H1 (cell line): ENCODE measurements at regions not wholly inside any gene's neighbourhood (a gene's known extent, or its start where the extent isn't known, plus 50 kb on each side); places are given as distances from the start of the nearest gene placed in this dataset.

Source experiments
- CTCF ChIA-PET: fragments of 300-600 bp; sonication (Branson Sonifier 250); formaldehyde crosslinking; loops from one replicate; lab custom pipeline; 2021; ENCODE audit not compliant: partially characterized antibody; lab: Charles Lee
- POLR2A ChIA-PET: fragments of 300-600 bp; sonication (Branson Sonifier 250); formaldehyde crosslinking; loops from one replicate; lab custom pipeline; 2021; ENCODE audit warnings: inconsistent platforms; ENCODE audit not compliant: partially characterized antibody; lab: Charles Lee
- DNase-seq, 2 experiments: peaks; one replicate each; pipeline versions ENCODE4 v3.0.0 to v3.0.0-alpha.2; 2010 to 2022; ENCODE audit warnings: low spot score in 2 of 2, low read depth in 1 of 2, mixed read lengths in 1 of 2
- FAIRE-seq: peaks from 2 replicates; lab custom pipeline; 2011; peaks lifted over from hg19 to GRCh38; lab: Jason Lieb, UNC
- H2AFZ ChIP-seq: 2 replicates; pipeline ENCODE4 v1.8.1; 2012; ENCODE audit warnings: low read length, inconsistent platforms
- H2AK5ac ChIP-seq: 2 replicates; pipeline ENCODE4 v1.6.1; 2013; ENCODE audit warnings: low read depth, low read length
- H2BK120ac ChIP-seq: replicated peaks from 2 replicates; pipeline ENCODE3; 2013; ENCODE audit warnings: low read depth, low read length, inconsistent platforms
- H2BK12ac ChIP-seq: 2 replicates; pipeline ENCODE4 v1.6.1; 2013; ENCODE audit warnings: low read depth, low read length
- H2BK15ac ChIP-seq: 2 replicates; pipeline ENCODE4 v1.6.1; 2013; ENCODE audit warnings: low read length
- H2BK20ac ChIP-seq: 2 replicates; pipeline ENCODE4 v1.6.1; 2013; ENCODE audit warnings: low read length
- H2BK5ac ChIP-seq: 2 replicates; pipeline ENCODE4 v1.6.1; 2013; ENCODE audit warnings: low read depth, low read length
- H3K14ac ChIP-seq: 2 replicates; pipeline ENCODE4 v1.6.1; 2013; ENCODE audit warnings: inconsistent platforms; ENCODE audit not compliant: insufficient read length
- H3K18ac ChIP-seq: 2 replicates; pipeline ENCODE4 v1.6.1; 2013; ENCODE audit warnings: low read length; ENCODE audit errors: extremely low read depth
- H3K23ac ChIP-seq: 2 replicates; pipeline ENCODE4 v1.6.1; 2013; ENCODE audit warnings: inconsistent platforms; ENCODE audit not compliant: insufficient read length
- H3K23me2 ChIP-seq: 2 replicates; pipeline ENCODE4 v1.6.1; 2013; ENCODE audit warnings: low read depth, low read length
- H3K27ac ChIP-seq: 2 replicates; pipeline ENCODE4 v1.6.1; 2011; ENCODE audit warnings: low read depth, low read length, inconsistent platforms
- H3K27me3 ChIP-seq, 4 experiments: replicated peaks in 1 of 4; 1 replicate in 1 of 4; 2 replicates in 3 of 4; pipeline versions ENCODE4 v1.6.1 to v1.8.1; 2011 to 2013; ENCODE audit warnings: low read length in 3 of 4, mild to moderate bottlenecking in 3 of 4, inconsistent platforms in 2 of 4, mixed read lengths in 2 of 4, moderate library complexity in 1 of 4; ENCODE audit not compliant: control insufficient read depth in 3 of 4, insufficient read depth in 3 of 4; ENCODE audit errors: extremely low read depth in 1 of 4
- H3K36me3 ChIP-seq, 4 experiments: 2 replicates each; pipeline versions ENCODE4 v1.6.1 to v1.8.1; 2011 to 2013; ENCODE audit warnings: mild to moderate bottlenecking in 4 of 4, low read length in 3 of 4, moderate library complexity in 2 of 4, control low read depth in 1 of 4, inconsistent platforms in 1 of 4; ENCODE audit not compliant: insufficient read depth in 4 of 4, control insufficient read depth in 2 of 4
- H3K4ac ChIP-seq: replicated peaks from 2 replicates; pipeline ENCODE3; 2013; ENCODE audit warnings: low read length, low read depth, mixed read lengths, inconsistent platforms; ENCODE audit not compliant: insufficient read length
- H3K4me1 ChIP-seq, 4 experiments: replicated peaks in 1 of 4; 1 replicate in 1 of 4; 2 replicates in 3 of 4; pipeline versions ENCODE4 v1.6.1 to v1.8.1; 2011 to 2013; ENCODE audit warnings: low read length in 3 of 4, inconsistent platforms in 2 of 4, mixed read lengths in 1 of 4; ENCODE audit not compliant: insufficient read depth in 4 of 4, control insufficient read depth in 3 of 4
- H3K4me2 ChIP-seq, 2 experiments: 2 replicates each; pipeline versions ENCODE4 v1.6.1 to v1.8.1; 2011 to 2013; ENCODE audit warnings: low read depth in 2 of 2, low read length in 2 of 2, control low read depth in 1 of 2, inconsistent platforms in 1 of 2, mild to moderate bottlenecking in 1 of 2; ENCODE audit not compliant: insufficient read depth in 1 of 2
- H3K4me3 ChIP-seq, 4 experiments: fragments of 200-600, 300-600 bp in 1 of 4; sonication (generic), shearing (Covaris generic), sonication (Bioruptor Twin) in 1 of 4; 2 replicates each; pipeline versions ENCODE4 v1.5.1 to v1.8.1; 2011 to 2016; ENCODE audit warnings: low read length in 4 of 4, low read depth in 3 of 4, control low read depth in 2 of 4, inconsistent platforms in 2 of 4, mild to moderate bottlenecking in 2 of 4, mixed read lengths in 1 of 4, moderate library complexity in 1 of 4; ENCODE audit not compliant: insufficient read depth in 2 of 4; ENCODE audit errors: extremely low read depth in 1 of 4
- H3K56ac ChIP-seq: replicated peaks from 2 replicates; pipeline ENCODE3; 2013; ENCODE audit warnings: low read depth, mild to moderate bottlenecking, mixed read lengths, low read length, inconsistent platforms; ENCODE audit not compliant: insufficient read length
- H3K79me1 ChIP-seq: 2 replicates; pipeline ENCODE4 v1.6.1; 2013; ENCODE audit warnings: low read depth, low read length, control low read depth
- H3K79me2 ChIP-seq, 2 experiments: 2 replicates each; pipeline versions ENCODE4 v1.6.1 to v1.8.1; 2012 to 2013; ENCODE audit warnings: low read length in 2 of 2, mild to moderate bottlenecking in 2 of 2, inconsistent platforms in 1 of 2; ENCODE audit not compliant: insufficient read depth in 2 of 2, control insufficient read depth in 1 of 2
- H3K9ac ChIP-seq, 4 experiments: replicated peaks in 1 of 4; 1 replicate in 1 of 4; 2 replicates in 3 of 4; pipeline versions ENCODE4 v1.6.1 to v1.8.1; 2011 to 2013; ENCODE audit warnings: low read depth in 3 of 4, low read length in 3 of 4, control low read depth in 2 of 4, mild to moderate bottlenecking in 2 of 4, moderate library complexity in 2 of 4, inconsistent platforms in 1 of 4; ENCODE audit errors: extremely low read depth in 1 of 4
- H3K9me3 ChIP-seq, 2 experiments: 2 replicates each; pipeline versions ENCODE4 v1.6.1 to v1.8.1; 2012 to 2013; ENCODE audit warnings: mild to moderate bottlenecking in 2 of 2, moderate library complexity in 2 of 2, control low read depth in 1 of 2, inconsistent platforms in 1 of 2, low read depth in 1 of 2, low read length in 1 of 2, mixed read lengths in 1 of 2; ENCODE audit not compliant: insufficient read depth in 2 of 2
- H4K20me1 ChIP-seq, 2 experiments: replicated peaks in 1 of 2; 2 replicates each; pipeline versions ENCODE3 to v1.8.1; 2011 to 2013; ENCODE audit warnings: inconsistent platforms in 2 of 2, low read length in 2 of 2, mild to moderate bottlenecking in 1 of 2; ENCODE audit not compliant: insufficient read depth in 2 of 2, control insufficient read depth in 1 of 2
- H4K5ac ChIP-seq: 2 replicates; pipeline ENCODE4 v1.6.1; 2013; ENCODE audit warnings: low read length, low read depth, mixed read lengths, inconsistent platforms; ENCODE audit not compliant: insufficient read length
- H4K8ac ChIP-seq: 2 replicates; pipeline ENCODE4 v1.8.0; 2013; ENCODE audit warnings: mild to moderate bottlenecking, moderate library complexity, low read length, inconsistent platforms; ENCODE audit not compliant: insufficient read depth; ENCODE audit errors: extremely low read depth
- H4K91ac ChIP-seq: replicated peaks from 2 replicates; pipeline ENCODE3; 2013; ENCODE audit warnings: low read length, mixed read lengths, inconsistent platforms; ENCODE audit not compliant: insufficient read length
- ATF2 ChIP-seq: IDR thresholded peaks from 2 replicates; pipeline ENCODE4 v1.6.1; 2012; ENCODE audit warnings: low read length, inconsistent platforms
- CEBPB ChIP-seq: IDR thresholded peaks from 2 replicates; pipeline ENCODE4 v1.6.1; 2012; ENCODE audit warnings: low read depth, low read length
- CREB1 ChIP-seq: IDR thresholded peaks from 2 replicates; pipeline ENCODE4 v1.6.1; 2012; ENCODE audit warnings: inconsistent platforms
- EZH2 ChIP-seq: fragments of 200-600 bp; sonication (generic); IDR thresholded peaks from 2 replicates; pipeline ENCODE4 v1.7.1; 2012; ENCODE audit warnings: low read depth, mild to moderate bottlenecking, moderate library complexity, low read length, inconsistent platforms; ENCODE audit not compliant: severe bottlenecking
- JUND ChIP-seq: IDR thresholded peaks from 2 replicates; pipeline ENCODE4 v1.6.1; 2011; ENCODE audit warnings: mild to moderate bottlenecking, improper control_type of control experiment, low read length
- MAFK ChIP-seq: IDR thresholded peaks from 2 replicates; pipeline ENCODE4 v1.6.1; 2012; ENCODE audit warnings: low read depth, mild to moderate bottlenecking, improper control_type of control experiment, low read length
- RAD21 ChIP-seq, 2 experiments: IDR thresholded peaks in 1 of 2; conservative IDR thresholded peaks in 1 of 2; 2 replicates each; pipeline ENCODE4 v1.6.1; 2011; ENCODE audit warnings: low read depth in 2 of 2, low read length in 2 of 2, improper control_type of control experiment in 1 of 2, inconsistent platforms in 1 of 2, mild to moderate bottlenecking in 1 of 2, moderate library complexity in 1 of 2
- TEAD4 ChIP-seq: IDR thresholded peaks from 2 replicates; pipeline ENCODE4 v1.6.1; 2012; ENCODE audit warnings: low read depth, low read length, inconsistent platforms, mixed read lengths
- WGBS, 2 experiments: shearing (Covaris generic) in 1 of 2; methylation state at CpG; one replicate each; pipeline versions ENCODE4 v1.1.6 to v1.1.7; 2013 to 2015; ENCODE audit warnings: low lambda C conversion rate in 2 of 2, mixed read lengths in 2 of 2, inconsistent platforms in 1 of 2, low coverage in 1 of 2, missing lambda C conversion rate in 1 of 2; ENCODE audit not compliant: insufficient replicate concordance in 2 of 2, insufficient coverage in 1 of 2, insufficient read length in 1 of 2; ENCODE audit errors: extremely low coverage in 1 of 2, missing lambda C conversion rate in 1 of 2; 5-methylcytosine and 5-hydroxymethylcytosine counted together
- TF ChIP-seq, protein P1 (sequence below), 3 experiments: IDR thresholded peaks; 1 replicate in 2 of 3; 2 replicates in 1 of 3; pipeline versions ENCODE4 v1.5.1 to v1.6.1; 2011; ENCODE audit warnings: low read length in 3 of 3, mild to moderate bottlenecking in 3 of 3, inconsistent platforms in 2 of 3, low read depth in 1 of 3, moderate library complexity in 1 of 3; ENCODE audit not compliant: insufficient read depth in 1 of 3; ENCODE audit errors: control extremely low read depth in 1 of 3

GRCh38 chr12:16939871-16940306, 333.9 kb upstream of the LMO3 start:
- H3K23ac ChIP-seq: no peak overlapping the region
- WGBS, 2 experiments: 48% methylated on average over 6 of the region's 6 CpGs; no CpG with 5 or more reads in 1 of the 2 experiments
- no peak overlapping the region for H2BK120ac ChIP-seq
- no peak overlapping the region for H4K91ac ChIP-seq
- H3K4me1 ChIP-seq: no peaks in the 10 kb centered on the region
- H4K5ac ChIP-seq: no peak overlapping the region
- H3K4me3 ChIP-seq: no peak overlapping the region
- CTCF ChIA-PET: interaction anchor here (0.5 to 5.1 kb wide), 80 partner anchors 8 to 1059 kb away, joined by 3 to 35 read pairs (median 3); no protein-coding TSS in a partner anchor
- H2BK12ac ChIP-seq: no peak overlapping the region
- FAIRE-seq (peak; percentile 100), DNase-seq (peak; percentile 61 to 68)
- H3K18ac ChIP-seq: 0 out of 2 replicates have a peak overlapping the region, but pooled peaks have one; percentile 6
- no peaks in the 10 kb centered on the region for H4K20me1 ChIP-seq
- H3K23me2 ChIP-seq: no peaks in the 10 kb centered on the region
- H3K27me3 ChIP-seq: no peaks in the 10 kb centered on the region
- peak overlapping the region; percentile 92 for H4K8ac ChIP-seq
- H3K79me1 ChIP-seq: no peaks in the 10 kb centered on the region
- H3K4me2 ChIP-seq: no peak overlapping the region
- H3K27ac ChIP-seq: no peak overlapping the region
- H2BK5ac ChIP-seq: no peak overlapping the region; the same call in 1 of the 2 replicates
- H3K9me3 ChIP-seq: no peaks in the 10 kb centered on the region
- peak overlapping the region; percentile 100 for H2AFZ ChIP-seq
- no peaks in the 10 kb centered on the region for H3K79me2 ChIP-seq
- POLR2A ChIA-PET: no interaction called here
- H3K36me3 ChIP-seq: no peaks in the 10 kb centered on the region
- no peak overlapping the region; the same call in 1 of the 2 replicates for H2BK15ac ChIP-seq
- no peak overlapping the region for H2BK20ac ChIP-seq
- no peak overlapping the region for H3K56ac ChIP-seq
- H3K9ac ChIP-seq: no peak overlapping the region
- no peak overlapping the region for H2AK5ac ChIP-seq
- no peak overlapping the region for H3K14ac ChIP-seq
- no peak overlapping the region for H3K4ac ChIP-seq
- TF ChIP-seq MAFK: no peak; the same call in 1 of the 2 replicates
- TF ChIP-seq ATF2: peak; percentile 76; the same call in 1 of the 2 replicates
- no peak for TF ChIP-seq EZH2
- TF ChIP-seq TEAD4: 0 out of 2 replicates have a peak, but pooled peaks have one; percentile 45
- peak; percentile 61; the same call in 1 of the 2 replicates for TF ChIP-seq CEBPB
- peak; percentile 88 for TF ChIP-seq CREB1
- peak; percentile 95 to 98 for TF ChIP-seq RAD21 (IDR thresholded peaks at IDR 0.05 in 1 of 2, conservative IDR thresholded peaks at IDR 0.05 in 1 of 2; ENCODE audit: low read depth in 2 of 2, low read length in 2 of 2)
- TF ChIP-seq, protein P1, sequence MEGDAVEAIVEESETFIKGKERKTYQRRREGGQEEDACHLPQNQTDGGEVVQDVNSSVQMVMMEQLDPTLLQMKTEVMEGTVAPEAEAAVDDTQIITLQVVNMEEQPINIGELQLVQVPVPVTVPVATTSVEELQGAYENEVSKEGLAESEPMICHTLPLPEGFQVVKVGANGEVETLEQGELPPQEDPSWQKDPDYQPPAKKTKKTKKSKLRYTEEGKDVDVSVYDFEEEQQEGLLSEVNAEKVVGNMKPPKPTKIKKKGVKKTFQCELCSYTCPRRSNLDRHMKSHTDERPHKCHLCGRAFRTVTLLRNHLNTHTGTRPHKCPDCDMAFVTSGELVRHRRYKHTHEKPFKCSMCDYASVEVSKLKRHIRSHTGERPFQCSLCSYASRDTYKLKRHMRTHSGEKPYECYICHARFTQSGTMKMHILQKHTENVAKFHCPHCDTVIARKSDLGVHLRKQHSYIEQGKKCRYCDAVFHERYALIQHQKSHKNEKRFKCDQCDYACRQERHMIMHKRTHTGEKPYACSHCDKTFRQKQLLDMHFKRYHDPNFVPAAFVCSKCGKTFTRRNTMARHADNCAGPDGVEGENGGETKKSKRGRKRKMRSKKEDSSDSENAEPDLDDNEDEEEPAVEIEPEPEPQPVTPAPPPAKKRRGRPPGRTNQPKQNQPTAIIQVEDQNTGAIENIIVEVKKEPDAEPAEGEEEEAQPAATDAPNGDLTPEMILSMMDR (IDR thresholded peaks at IDR 0.05; ENCODE audit: control extremely low read depth in 1 of 3, insufficient read depth in 1 of 3, low read depth in 1 of 3, low read length in 3 of 3): peak; percentile 77 to 100 (median 99)
- 0 out of 2 replicates have a peak, but pooled peaks have one; percentile 72 for TF ChIP-seq JUND
